A549 (cell line): ENCODE measurements at regions not wholly inside any gene's neighbourhood (a gene's known extent, or its start where the extent isn't known, plus 50 kb on each side); places are given as distances from the start of the nearest gene placed in this dataset.

Experiments used
- CHD2 ChIP-seq: fragments of 150-350 bp; IDR thresholded peaks from 2 replicates; pipeline ENCODE4 v1.6.1; 2014; ENCODE audit warnings: low read length; ENCODE audit not compliant: partially characterized antibody
- CTCF ChIP-seq: fragments of >200 bp; sonication (Bioruptor Twin); formaldehyde crosslinking; IDR thresholded peaks from 3 replicates; pipeline ENCODE4 v1.5.1; 2016
- HMGXB4 ChIP-seq: fragments of 250-450 bp; sonication (Bioruptor Pico); IDR thresholded peaks from 2 replicates; pipeline ENCODE4 v1.5.0; 2021; ENCODE audit warnings: mild to moderate bottlenecking, moderate library complexity, borderline replicate concordance
- PHF8 ChIP-seq: fragments of 200-600 bp; sonication (generic); IDR thresholded peaks from 2 replicates; pipeline ENCODE4 v1.6.1; 2016; ENCODE audit warnings: low read depth, mild to moderate bottlenecking, antibody characterized with exemption, moderate library complexity, borderline replicate concordance

GRCh38 chr22:22169923-22170322 is 74.7 kb upstream of the VPREB1 start:
- TF ChIP-seq CTCF (no peak), HMGXB4 (no peak), CHD2 (no peak), PHF8 (no peak)
